ENCODE measurements at regions not wholly inside any gene's neighbourhood (a gene's known extent, or its start where the extent isn't known, plus 50 kb on each side); places are given as distances from the start of the nearest gene placed in this dataset.
A peak's percentile ranks its signal among the peaks of the same experiment; 100 is the strongest.

DNA sequence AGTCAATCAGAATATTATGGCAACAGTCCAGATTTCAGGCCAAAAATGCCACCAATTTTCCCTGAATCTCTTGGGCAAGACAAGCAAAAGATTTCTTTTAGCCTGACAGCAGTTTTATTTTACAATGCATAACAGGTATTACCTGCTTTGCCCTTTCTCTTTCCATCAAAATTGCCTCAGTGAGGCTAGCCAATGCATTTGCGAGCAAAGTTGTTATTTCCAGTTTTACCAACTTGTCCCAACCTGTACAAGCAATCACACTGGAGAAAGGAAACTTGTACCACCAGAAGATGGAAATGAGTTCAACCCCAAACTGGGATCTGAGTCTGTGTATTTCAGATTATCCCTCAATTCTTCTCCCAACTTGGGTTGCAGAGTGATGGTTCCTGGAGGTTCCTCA is 279.9 kb upstream of the CDYL start:
- DNase-seq: no peak
- no TSS peak for BruUV-seq (replicated peaks)
- no peak overlapping the region for H3K27ac ChIP-seq (ENCODE audit: low read length)
- H3K9me2 ChIP-seq (replicated peaks; ENCODE audit: low read length): no peaks in the 10 kb centered on the region
- H3F3A ChIP-seq (ENCODE audit: low read length, unreplicated experiment): no peaks in the 10 kb centered on the region
- H3K27me3 ChIP-seq (ENCODE audit: low read length): no peaks in the 10 kb centered on the region
- intact Hi-C loops (cut with micrococcal nuclease): no loop called here
- no peak overlapping the region for H2AFZ ChIP-seq (ENCODE audit: low read length)
- TF ChIP-seq EZH2phosphoT487 (IDR thresholded peaks at IDR 0.05; ENCODE audit: borderline replicate concordance, low read length) (no peak), EZH2 (IDR thresholded peaks at IDR 0.05; ENCODE audit: low read length, unreplicated experiment) (no peak)
- TF ChIP-seq, protein P1, sequence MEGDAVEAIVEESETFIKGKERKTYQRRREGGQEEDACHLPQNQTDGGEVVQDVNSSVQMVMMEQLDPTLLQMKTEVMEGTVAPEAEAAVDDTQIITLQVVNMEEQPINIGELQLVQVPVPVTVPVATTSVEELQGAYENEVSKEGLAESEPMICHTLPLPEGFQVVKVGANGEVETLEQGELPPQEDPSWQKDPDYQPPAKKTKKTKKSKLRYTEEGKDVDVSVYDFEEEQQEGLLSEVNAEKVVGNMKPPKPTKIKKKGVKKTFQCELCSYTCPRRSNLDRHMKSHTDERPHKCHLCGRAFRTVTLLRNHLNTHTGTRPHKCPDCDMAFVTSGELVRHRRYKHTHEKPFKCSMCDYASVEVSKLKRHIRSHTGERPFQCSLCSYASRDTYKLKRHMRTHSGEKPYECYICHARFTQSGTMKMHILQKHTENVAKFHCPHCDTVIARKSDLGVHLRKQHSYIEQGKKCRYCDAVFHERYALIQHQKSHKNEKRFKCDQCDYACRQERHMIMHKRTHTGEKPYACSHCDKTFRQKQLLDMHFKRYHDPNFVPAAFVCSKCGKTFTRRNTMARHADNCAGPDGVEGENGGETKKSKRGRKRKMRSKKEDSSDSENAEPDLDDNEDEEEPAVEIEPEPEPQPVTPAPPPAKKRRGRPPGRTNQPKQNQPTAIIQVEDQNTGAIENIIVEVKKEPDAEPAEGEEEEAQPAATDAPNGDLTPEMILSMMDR (conservative IDR thresholded peaks at IDR 0.05; ENCODE audit: low read depth, low read length): no peak
- H4K20me1 ChIP-seq (ENCODE audit: low read length): no peaks in the 10 kb centered on the region
- no peaks in the 10 kb centered on the region for H3K79me2 ChIP-seq (ENCODE audit: low read length)
- H3K4me3 ChIP-seq (ENCODE audit: low read length): no peak overlapping the region
- no peak overlapping the region for H3K4me2 ChIP-seq (ENCODE audit: low read length)
- H3K4me1 ChIP-seq (ENCODE audit: insufficient read depth, low read length): no peaks in the 10 kb centered on the region
- ATAC-seq: no peak
- no peaks in the 10 kb centered on the region for H3K9me3 ChIP-seq (ENCODE audit: low read length)
- H3K36me3 ChIP-seq (ENCODE audit: low read depth, low read length): no peaks in the 10 kb centered on the region
- ChIA-PET CTCF (no interaction called here), POLR2A (ENCODE audit: unreplicated experiment) (no interaction called here)
- no peak overlapping the region for H3K9ac ChIP-seq (ENCODE audit: low read length)

- H3F3A ChIP-seq (ENCODE audit: low read length, unreplicated experiment): no peaks in the 10 kb centered on the region
- H3K4me1 ChIP-seq (ENCODE audit: insufficient read depth, low read length): no peaks in the 10 kb centered on the region
- H3K36me3 ChIP-seq (ENCODE audit: low read depth, low read length): peaks cover 7% of the 10 kb centered on the region; the same call in 1 of the 2 replicates
- TF ChIP-seq EZH2phosphoT487 (IDR thresholded peaks at IDR 0.05; ENCODE audit: borderline replicate concordance, low read length) (no peak), EZH2 (IDR thresholded peaks at IDR 0.05; ENCODE audit: low read length, unreplicated experiment) (no peak)
- TF ChIP-seq, protein P1 (conservative IDR thresholded peaks at IDR 0.05; ENCODE audit: low read depth, low read length): no peak
- H3K4me3 ChIP-seq (ENCODE audit: low read length): no peak overlapping the region
- H4K20me1 ChIP-seq (ENCODE audit: low read length): no peaks in the 10 kb centered on the region
- H3K27ac ChIP-seq (ENCODE audit: low read length): no peak overlapping the region
- ATAC-seq (no peak), DNase-seq (peak; percentile 31)
- ChIA-PET POLR2A (ENCODE audit: unreplicated experiment) (no interaction called here), CTCF (no interaction called here)
- no peak overlapping the region for H3K9ac ChIP-seq (ENCODE audit: low read length)
- no peak overlapping the region for H2AFZ ChIP-seq (ENCODE audit: low read length)
- no peak overlapping the region for H3K4me2 ChIP-seq (ENCODE audit: low read length)
- no TSS peak for BruUV-seq (replicated peaks)
- H3K79me2 ChIP-seq (ENCODE audit: low read length): no peaks in the 10 kb centered on the region
- H3K9me3 ChIP-seq (ENCODE audit: low read length): peaks cover 17% of the 10 kb centered on the region
- H3K9me2 ChIP-seq (replicated peaks; ENCODE audit: low read length): no peaks in the 10 kb centered on the region
- intact Hi-C loops (cut with micrococcal nuclease): no loop called here
- H3K27me3 ChIP-seq (ENCODE audit: low read length): no peaks in the 10 kb centered on the region
These were observed 284.5 kb upstream of the CDYL start for GRCh38 chr6:4491501-4492260.

DNA sequence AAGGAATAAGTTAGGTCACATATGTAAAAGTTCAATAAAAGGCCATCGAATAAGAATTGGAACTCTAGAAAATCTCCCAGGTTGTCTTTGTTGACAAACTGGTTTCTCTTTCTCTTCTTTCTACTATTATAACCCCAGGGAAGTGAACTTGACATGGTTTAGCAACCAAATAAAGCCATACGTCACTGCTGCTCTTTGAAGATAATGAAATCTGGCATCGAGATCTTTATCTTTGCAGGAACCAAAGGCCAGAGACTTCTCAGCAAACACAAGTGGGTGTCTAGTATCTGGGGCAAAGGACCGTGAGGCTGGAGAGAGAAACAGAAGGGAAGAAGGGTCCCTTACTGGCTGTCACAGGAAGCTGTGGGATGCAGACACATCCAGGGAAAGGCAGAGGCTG is 286.7 kb upstream of the CDYL start:
- H3K4me1 ChIP-seq (ENCODE audit: insufficient read depth, low read length): no peaks in the 10 kb centered on the region
- no peak for ATAC-seq
- CTCF ChIA-PET: no interaction called here

More for the DNA sequence above, 286.7 kb upstream of the CDYL start:
- Histone ChIP-seq H3K79me2 (ENCODE audit: low read length) (no peaks in the 10 kb centered on the region), H3K36me3 (ENCODE audit: low read depth, low read length) (peaks cover 7% of the 10 kb centered on the region; the same call in 1 of the 2 replicates), H3K9me3 (ENCODE audit: low read length) (peaks cover 17% of the 10 kb centered on the region), H3K27ac (ENCODE audit: low read length) (peak overlapping the region; percentile 39), H3K4me2 (ENCODE audit: low read length) (no peak overlapping the region), H3F3A (ENCODE audit: low read length, unreplicated experiment) (no peaks in the 10 kb centered on the region), H3K9ac (ENCODE audit: low read length) (no peak overlapping the region), H4K20me1 (ENCODE audit: low read length) (no peaks in the 10 kb centered on the region), H3K4me3 (ENCODE audit: low read length) (no peak overlapping the region), H2AFZ (ENCODE audit: low read length) (no peak overlapping the region), H3K27me3 (ENCODE audit: low read length) (no peaks in the 10 kb centered on the region), H3K9me2 (replicated peaks; ENCODE audit: low read length) (no peaks in the 10 kb centered on the region)
- no peak for DNase-seq
- intact Hi-C loops (cut with micrococcal nuclease): no loop called here
- POLR2A ChIA-PET (ENCODE audit: unreplicated experiment): no interaction called here
- TF ChIP-seq, protein P1 (conservative IDR thresholded peaks at IDR 0.05; ENCODE audit: low read depth, low read length): no peak
- no peak for TF ChIP-seq EZH2phosphoT487 (IDR thresholded peaks at IDR 0.05; ENCODE audit: borderline replicate concordance, low read length)
- no peak for TF ChIP-seq EZH2 (IDR thresholded peaks at IDR 0.05; ENCODE audit: low read length, unreplicated experiment)
- BruUV-seq (replicated peaks): no TSS peak
